ENCODE measurements at regions not wholly inside any gene's neighbourhood (a gene's known extent, or its start where the extent isn't known, plus 50 kb on each side); places are given as distances from the start of the nearest gene placed in this dataset.

DNA sequence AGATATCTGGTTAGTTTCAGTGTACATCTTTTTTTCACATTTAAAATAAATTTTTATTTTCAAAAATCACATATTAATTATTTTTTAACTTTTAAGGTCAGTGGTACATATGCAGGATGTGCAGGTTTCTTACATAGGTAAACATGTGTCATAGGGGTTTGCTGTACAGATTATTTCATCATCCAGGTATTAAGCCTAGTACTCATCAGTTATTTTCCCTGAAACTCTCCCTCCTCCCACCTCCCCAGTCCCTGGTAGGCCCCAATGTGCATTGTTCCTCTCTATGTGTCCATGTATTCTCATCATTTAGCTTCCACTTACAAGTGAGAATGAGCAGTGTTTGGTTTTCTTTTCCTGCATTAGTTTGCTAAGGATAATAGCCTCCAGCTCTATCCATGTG lies 323.0 kb downstream of the C7orf25 start:
- no peak overlapping the region for H3K4me3 ChIP-seq (ENCODE audit: low read depth, low read length)
- Mint-ChIP-seq H3K36me3 (no peaks in the 10 kb centered on the region), H3K9me3 (peaks cover 0 to 31% (median 9%) of the 10 kb centered on the region in 7 donors), H3K27ac (no peak overlapping the region), H3K4me1 (no peaks in the 10 kb centered on the region), H3K27me3 (no peaks in the 10 kb centered on the region), H3K4me3 (no peak overlapping the region)
- no peaks in the 10 kb centered on the region for H3K27me3 ChIP-seq (ENCODE audit: control insufficient read depth, insufficient read depth, low read length)
- H3K9me3 ChIP-seq (ENCODE audit: control insufficient read depth in 2 of 2, low read length in 2 of 2): no peaks in the 10 kb centered on the region
- H3K36me3 ChIP-seq (ENCODE audit: control insufficient read depth, insufficient read depth, low read length): no peaks in the 10 kb centered on the region
- DNase-seq: no peak
- ATAC-seq (ENCODE audit: low read depth in 2 of 2): no peak
- H3K27ac ChIP-seq (ENCODE audit: insufficient read depth, low read length, poor library complexity, severe bottlenecking): no peak overlapping the region
- H3K4me1 ChIP-seq (ENCODE audit: control insufficient read depth, insufficient read depth, low read length, poor library complexity, severe bottlenecking): no peaks in the 10 kb centered on the region

- H3K4me3 Mint-ChIP-seq: no peak overlapping the region
- no peak overlapping the region for H3K27ac Mint-ChIP-seq
- H3K4me1 ChIP-seq (ENCODE audit: control insufficient read depth, insufficient read depth, low read length, poor library complexity, severe bottlenecking): no peaks in the 10 kb centered on the region
- H3K9me3 ChIP-seq (ENCODE audit: control insufficient read depth in 2 of 2, low read length in 2 of 2): no peaks in the 10 kb centered on the region
- H3K27me3 ChIP-seq (ENCODE audit: control insufficient read depth, insufficient read depth, low read length): no peaks in the 10 kb centered on the region
- ATAC-seq (ENCODE audit: low read depth in 2 of 2): no peak
- peaks cover 0 to 30% (median 9%) of the 10 kb centered on the region in 7 donors for H3K9me3 Mint-ChIP-seq
- no peaks in the 10 kb centered on the region for H3K36me3 ChIP-seq (ENCODE audit: control insufficient read depth, insufficient read depth, low read length)
- no peaks in the 10 kb centered on the region for H3K27me3 Mint-ChIP-seq
- H3K27ac ChIP-seq (ENCODE audit: insufficient read depth, low read length, poor library complexity, severe bottlenecking): no peak overlapping the region
- no peak for DNase-seq
- H3K4me3 ChIP-seq (ENCODE audit: low read depth, low read length): no peak overlapping the region
- no peaks in the 10 kb centered on the region for H3K36me3 Mint-ChIP-seq
- no peaks in the 10 kb centered on the region for H3K4me1 Mint-ChIP-seq
Observed at GRCh38 chr7:42587806-42588205, 324.1 kb downstream of the C7orf25 start.

DNA sequence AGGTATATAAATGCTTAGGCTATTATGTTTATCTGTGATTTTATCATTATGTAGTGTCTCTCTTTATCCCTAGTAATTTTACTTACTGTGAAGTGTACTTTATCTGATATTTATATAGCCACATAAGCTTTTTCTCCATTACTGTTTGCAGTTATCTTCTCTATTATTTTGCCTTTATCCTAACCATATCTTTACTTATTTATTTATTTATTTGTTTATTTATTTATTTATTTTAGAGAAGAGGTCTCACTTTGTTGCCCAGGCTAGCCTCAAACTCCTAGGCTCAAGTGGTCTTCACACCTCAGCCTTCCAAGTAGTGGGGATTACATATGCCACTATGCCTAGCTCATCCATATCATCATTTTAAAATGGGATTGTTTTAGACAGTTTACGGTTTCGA lies 331.8 kb downstream of the C7orf25 start:
- no peaks in the 10 kb centered on the region for H3K4me1 Mint-ChIP-seq
- Histone ChIP-seq H3K9me3 (ENCODE audit: control insufficient read depth in 2 of 2, low read length in 2 of 2) (no peaks in the 10 kb centered on the region), H3K27ac (ENCODE audit: insufficient read depth, low read length, poor library complexity, severe bottlenecking) (no peak overlapping the region), H3K36me3 (ENCODE audit: control insufficient read depth, insufficient read depth, low read length) (no peaks in the 10 kb centered on the region), H3K27me3 (ENCODE audit: control insufficient read depth, insufficient read depth, low read length) (no peaks in the 10 kb centered on the region), H3K4me1 (ENCODE audit: control insufficient read depth, insufficient read depth, low read length, poor library complexity, severe bottlenecking) (no peaks in the 10 kb centered on the region), H3K4me3 (ENCODE audit: low read depth, low read length) (no peak overlapping the region)
- no peak overlapping the region for H3K27ac Mint-ChIP-seq
- no peak overlapping the region for H3K4me3 Mint-ChIP-seq
- peaks cover 1 to 23% (median 8%) of the 10 kb centered on the region in 7 donors for H3K9me3 Mint-ChIP-seq
- no peak for DNase-seq
- no peaks in the 10 kb centered on the region for H3K27me3 Mint-ChIP-seq
- no peaks in the 10 kb centered on the region for H3K36me3 Mint-ChIP-seq
- no peak for ATAC-seq (ENCODE audit: low read depth in 2 of 2)

GRCh38 chr7:42575171-42575570 lies 336.7 kb downstream of the C7orf25 start:
- Mint-ChIP-seq H3K9me3 (peaks cover 2 to 19% (median 8%) of the 10 kb centered on the region in 7 donors), H3K36me3 (no peaks in the 10 kb centered on the region), H3K27me3 (no peaks in the 10 kb centered on the region), H3K4me1 (no peaks in the 10 kb centered on the region), H3K4me3 (no peak overlapping the region), H3K27ac (no peak overlapping the region)
- no peak overlapping the region for H3K4me3 ChIP-seq (ENCODE audit: low read depth, low read length)
- no peaks in the 10 kb centered on the region for H3K27me3 ChIP-seq (ENCODE audit: control insufficient read depth, insufficient read depth, low read length)
- H3K27ac ChIP-seq (ENCODE audit: insufficient read depth, low read length, poor library complexity, severe bottlenecking): no peak overlapping the region
- no peaks in the 10 kb centered on the region for H3K4me1 ChIP-seq (ENCODE audit: control insufficient read depth, insufficient read depth, low read length, poor library complexity, severe bottlenecking)
- H3K36me3 ChIP-seq (ENCODE audit: control insufficient read depth, insufficient read depth, low read length): no peaks in the 10 kb centered on the region
- ATAC-seq (ENCODE audit: low read depth in 2 of 2): no peak
- H3K9me3 ChIP-seq (ENCODE audit: control insufficient read depth in 2 of 2, low read length in 2 of 2): no peaks in the 10 kb centered on the region
- no peak for DNase-seq

GRCh38 chr7:42574685-42575084 lies 337.2 kb downstream of the C7orf25 start:
- Histone ChIP-seq H3K27ac (ENCODE audit: insufficient read depth, low read length, poor library complexity, severe bottlenecking) (no peak overlapping the region), H3K27me3 (ENCODE audit: control insufficient read depth, insufficient read depth, low read length) (no peaks in the 10 kb centered on the region), H3K4me1 (ENCODE audit: control insufficient read depth, insufficient read depth, low read length, poor library complexity, severe bottlenecking) (no peaks in the 10 kb centered on the region), H3K9me3 (ENCODE audit: control insufficient read depth in 2 of 2, low read length in 2 of 2) (no peaks in the 10 kb centered on the region), H3K4me3 (ENCODE audit: low read depth, low read length) (no peak overlapping the region), H3K36me3 (ENCODE audit: control insufficient read depth, insufficient read depth, low read length) (no peaks in the 10 kb centered on the region)
- DNase-seq: no peak
- Mint-ChIP-seq H3K27ac (no peak overlapping the region), H3K36me3 (no peaks in the 10 kb centered on the region), H3K27me3 (no peaks in the 10 kb centered on the region), H3K4me3 (no peak overlapping the region), H3K9me3 (peaks cover 0 to 16% (median 5%) of the 10 kb centered on the region in 7 donors), H3K4me1 (no peaks in the 10 kb centered on the region)
- no peak for ATAC-seq (ENCODE audit: low read depth in 2 of 2)

- Histone ChIP-seq H3K27me3 (ENCODE audit: control insufficient read depth, insufficient read depth, low read length) (no peaks in the 10 kb centered on the region), H3K36me3 (ENCODE audit: control insufficient read depth, insufficient read depth, low read length) (no peaks in the 10 kb centered on the region), H3K4me3 (ENCODE audit: low read depth, low read length) (no peak overlapping the region), H3K27ac (ENCODE audit: insufficient read depth, low read length, poor library complexity, severe bottlenecking) (no peak overlapping the region), H3K9me3 (ENCODE audit: control insufficient read depth in 2 of 2, low read length in 2 of 2) (no peaks in the 10 kb centered on the region), H3K4me1 (ENCODE audit: control insufficient read depth, insufficient read depth, low read length, poor library complexity, severe bottlenecking) (no peaks in the 10 kb centered on the region)
- H3K4me3 Mint-ChIP-seq: no peak overlapping the region
- no peaks in the 10 kb centered on the region for H3K27me3 Mint-ChIP-seq
- no peaks in the 10 kb centered on the region for H3K4me1 Mint-ChIP-seq
- DNase-seq: no peak
- no peak for ATAC-seq (ENCODE audit: low read depth in 2 of 2)
- H3K36me3 Mint-ChIP-seq: no peaks in the 10 kb centered on the region
- H3K27ac Mint-ChIP-seq: no peak overlapping the region
- peaks cover 0 to 11% (median 4%) of the 10 kb centered on the region in 7 donors for H3K9me3 Mint-ChIP-seq
Observed at GRCh38 chr7:42573881-42574672, 337.1 kb upstream of the GLI3 start.

DNA sequence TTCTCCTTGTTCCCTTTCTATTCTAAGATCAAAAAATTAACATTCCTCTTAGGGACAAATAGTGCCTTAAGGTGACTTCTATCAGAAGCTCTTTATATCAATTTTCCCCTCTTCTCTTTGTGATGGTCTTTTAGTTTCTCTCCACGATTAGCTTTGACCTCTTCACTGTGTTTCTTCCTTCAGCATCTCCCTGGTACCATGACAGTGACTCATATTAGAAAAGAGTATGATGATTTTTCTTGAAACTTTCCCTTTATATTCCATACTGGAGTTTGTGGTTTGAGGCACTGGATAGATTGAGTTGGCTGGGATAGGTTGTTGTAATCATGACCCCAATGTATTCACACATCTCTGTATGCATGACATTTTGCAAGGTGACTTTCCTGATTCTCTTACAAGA lies 335.6 kb upstream of the GLI3 start:
- H3K9me3 ChIP-seq (ENCODE audit: control insufficient read depth in 2 of 2, low read length in 2 of 2): no peaks in the 10 kb centered on the region
- no peak for ATAC-seq (ENCODE audit: low read depth in 2 of 2)

GRCh38 chr7:42572056-42572455 lies 335.0 kb upstream of the GLI3 start:
- H3K27me3 ChIP-seq (ENCODE audit: control insufficient read depth, insufficient read depth, low read length): no peaks in the 10 kb centered on the region
- ATAC-seq (ENCODE audit: low read depth in 2 of 2): no peak
- H3K36me3 Mint-ChIP-seq: no peaks in the 10 kb centered on the region
- H3K9me3 Mint-ChIP-seq: peaks cover 0 to 4% (median 0%) of the 10 kb centered on the region in 7 donors
- no peak overlapping the region for H3K27ac ChIP-seq (ENCODE audit: insufficient read depth, low read length, poor library complexity, severe bottlenecking)
- H3K36me3 ChIP-seq (ENCODE audit: control insufficient read depth, insufficient read depth, low read length): no peaks in the 10 kb centered on the region
- H3K9me3 ChIP-seq (ENCODE audit: control insufficient read depth in 2 of 2, low read length in 2 of 2): no peaks in the 10 kb centered on the region
- no peaks in the 10 kb centered on the region for H3K4me1 ChIP-seq (ENCODE audit: control insufficient read depth, insufficient read depth, low read length, poor library complexity, severe bottlenecking)
- H3K27me3 Mint-ChIP-seq: no peaks in the 10 kb centered on the region
- no peak overlapping the region for H3K4me3 Mint-ChIP-seq
- H3K4me3 ChIP-seq (ENCODE audit: low read depth, low read length): no peak overlapping the region
- no peaks in the 10 kb centered on the region for H3K4me1 Mint-ChIP-seq
- no peak for DNase-seq
- no peak overlapping the region for H3K27ac Mint-ChIP-seq

More for the DNA sequence above, 335.6 kb upstream of the GLI3 start:
- no peak for DNase-seq
- Mint-ChIP-seq H3K4me3 (no peak overlapping the region), H3K4me1 (no peaks in the 10 kb centered on the region), H3K9me3 (peaks cover 0 to 4% (median 0%) of the 10 kb centered on the region in 7 donors), H3K36me3 (no peaks in the 10 kb centered on the region), H3K27me3 (no peaks in the 10 kb centered on the region), H3K27ac (no peak overlapping the region)
- no peak overlapping the region for H3K4me3 ChIP-seq (ENCODE audit: low read depth, low read length)
- no peaks in the 10 kb centered on the region for H3K27me3 ChIP-seq (ENCODE audit: control insufficient read depth, insufficient read depth, low read length)
- no peaks in the 10 kb centered on the region for H3K36me3 ChIP-seq (ENCODE audit: control insufficient read depth, insufficient read depth, low read length)
- no peaks in the 10 kb centered on the region for H3K4me1 ChIP-seq (ENCODE audit: control insufficient read depth, insufficient read depth, low read length, poor library complexity, severe bottlenecking)
- no peak overlapping the region for H3K27ac ChIP-seq (ENCODE audit: insufficient read depth, low read length, poor library complexity, severe bottlenecking)

All from CD4-positive, CD25-positive, alpha-beta regulatory T cell (primary cell).